Small intestine (tissue), 7 donors: ENCODE measurements at regions not wholly inside any gene's neighbourhood (a gene's known extent, or its start where the extent isn't known, plus 50 kb on each side); places are given as distances from the start of the nearest gene placed in this dataset.

Source experiments
- DNase-seq, 2 donors: peaks; one replicate each; pipeline versions ENCODE4 v3.0.0 to v3.0.0-alpha.2; 2013
- FAIRE-seq: peaks from 2 replicates; lab custom pipeline; 2012; peaks lifted over from hg19 to GRCh38; lab: Jason Lieb, UNC
- H3K27ac ChIP-seq, 3 donors: one replicate each; pipeline ENCODE4 v1.5.1; 2013; ENCODE audit warnings: low read length in 2 of 3, mild to moderate bottlenecking in 2 of 3, control low read depth in 1 of 3, inconsistent platforms in 1 of 3, low read depth in 1 of 3, moderate library complexity in 1 of 3
- H3K27me3 ChIP-seq, 3 donors: one replicate each; pipeline ENCODE4 v1.6.1; 2013; ENCODE audit warnings: low read length in 3 of 3, inconsistent platforms in 1 of 3; ENCODE audit not compliant: control insufficient read depth in 3 of 3, insufficient read depth in 3 of 3
- H3K36me3 ChIP-seq, 3 donors: one replicate each; pipeline ENCODE4 v1.6.1; 2013; ENCODE audit warnings: low read length in 3 of 3, inconsistent platforms in 1 of 3, low read depth in 1 of 3, mild to moderate bottlenecking in 1 of 3, moderate library complexity in 1 of 3; ENCODE audit not compliant: control insufficient read depth in 3 of 3, insufficient read depth in 2 of 3
- H3K4me1 ChIP-seq, 3 donors: one replicate each; pipeline ENCODE4 v1.6.1; 2013; ENCODE audit warnings: low read length in 2 of 3, inconsistent platforms in 1 of 3, low read depth in 1 of 3, mild to moderate bottlenecking in 1 of 3, moderate library complexity in 1 of 3; ENCODE audit not compliant: control insufficient read depth in 3 of 3, insufficient read depth in 2 of 3
- H3K4me3 ChIP-seq, 3 donors: one replicate each; pipeline ENCODE4 v1.5.1; 2013; ENCODE audit warnings: low read length in 3 of 3, control low read depth in 1 of 3, inconsistent platforms in 1 of 3, low read depth in 1 of 3, mild to moderate bottlenecking in 1 of 3, moderate library complexity in 1 of 3
- H3K9me3 ChIP-seq, 2 donors: one replicate each; pipeline ENCODE4 v1.6.1; 2013; ENCODE audit warnings: low read depth in 1 of 2, low read length in 1 of 2; ENCODE audit not compliant: control insufficient read depth in 2 of 2, insufficient read depth in 1 of 2
- WGBS, 3 donors: extraction: QIAGEN DNeasy Blood & Tissue Kit; methylation state at CpG; one replicate each; pipeline ENCODE4 v1.1.7; 2013; 5-methylcytosine and 5-hydroxymethylcytosine counted together
- donor health status: healthy with polysubstance abuse.
- donor health status: control.
- donor health status: control.
- donor health status: Bipolar disorder and iron deficiency.
- donor health status: healthy.

DNA sequence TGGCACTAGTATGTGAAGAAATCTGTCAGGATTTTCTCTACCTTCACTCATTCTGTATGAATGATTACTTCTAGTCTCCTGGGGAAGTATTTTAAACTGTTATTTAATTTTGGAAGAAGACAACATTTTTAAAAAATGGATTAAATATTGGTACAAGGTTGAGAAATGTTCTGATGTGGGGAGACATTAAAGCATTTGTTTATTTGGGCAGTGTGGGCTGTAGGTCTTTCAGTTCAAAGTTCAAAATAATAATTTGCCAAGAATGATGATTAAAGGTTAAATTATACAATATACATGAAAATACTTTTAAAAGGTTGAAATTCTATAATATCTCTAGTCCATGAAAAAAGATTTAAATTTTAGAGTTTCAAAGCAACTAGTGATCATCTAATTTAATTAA is 194.7 kb downstream of the NHLRC3 start:
- H3K36me3 ChIP-seq: no peaks in the 10 kb centered on the region
- no peaks in the 10 kb centered on the region for H3K27me3 ChIP-seq
- FAIRE-seq (no peak), DNase-seq (no peak)
- H3K9me3 ChIP-seq: no peaks in the 10 kb centered on the region
- H3K27ac ChIP-seq: no peak overlapping the region
- H3K4me3 ChIP-seq: no peak overlapping the region
- H3K4me1 ChIP-seq: no peaks in the 10 kb centered on the region

DNA sequence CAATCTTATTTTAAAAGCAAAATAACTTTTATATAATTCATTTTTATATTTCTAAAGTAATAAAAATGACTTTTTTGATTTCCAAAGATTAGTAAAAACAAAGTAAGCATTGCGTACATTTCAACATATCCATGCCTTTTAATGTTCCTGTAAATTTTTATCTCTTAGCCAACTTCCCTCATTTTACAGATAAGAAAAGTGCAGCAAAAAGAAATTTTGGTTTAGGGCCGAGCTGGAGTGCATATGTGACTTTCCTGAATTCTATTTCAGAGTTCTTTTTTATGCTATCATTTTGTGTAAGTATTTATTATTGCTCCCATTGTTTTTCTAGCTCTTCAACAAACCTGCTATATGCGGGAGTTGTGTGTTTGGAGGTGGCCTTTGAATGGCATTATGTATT is 195.3 kb downstream of the NHLRC3 start:
- Histone ChIP-seq H3K9me3 (no peaks in the 10 kb centered on the region), H3K27ac (no peak overlapping the region), H3K4me1 (no peaks in the 10 kb centered on the region), H3K36me3 (no peaks in the 10 kb centered on the region), H3K27me3 (no peaks in the 10 kb centered on the region), H3K4me3 (no peak overlapping the region)
- DNase-seq: no peak
- 74 to 87% (median 78%) methylated on average over 3 of the region's 3 CpGs for WGBS, 3 donors
- FAIRE-seq: no peak

DNA sequence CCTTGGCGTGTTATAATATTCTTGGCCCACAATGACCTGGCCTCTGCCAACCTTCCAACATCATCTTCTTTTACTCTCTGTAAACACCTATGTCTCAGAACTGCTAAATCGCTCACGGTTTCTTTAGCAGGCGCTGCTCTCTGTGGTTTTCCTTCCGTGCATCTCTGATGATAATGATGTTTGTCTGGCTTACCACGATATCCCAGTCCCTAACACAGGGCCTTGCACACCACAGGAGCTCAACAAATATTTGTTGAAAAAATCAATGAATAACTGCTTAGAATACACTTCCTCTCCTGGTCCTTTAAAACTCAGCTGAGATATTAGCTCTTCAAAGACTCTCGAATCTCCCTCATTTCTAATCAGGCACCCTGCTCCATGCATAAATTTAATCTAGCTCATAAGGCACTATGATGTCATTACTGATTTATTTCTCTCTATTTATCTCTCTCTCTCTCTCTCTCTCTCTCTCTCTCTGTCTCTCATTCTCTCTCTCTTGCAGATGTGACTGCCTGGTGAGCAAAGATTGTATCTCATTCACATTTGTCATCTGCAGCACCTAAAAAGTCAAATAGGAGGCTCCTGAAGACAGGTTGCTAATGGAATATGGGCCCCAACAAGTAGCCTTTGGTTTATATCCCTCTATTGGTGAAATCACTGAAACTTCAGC is 206.4 kb downstream of the NHLRC3 start:
- no peak for DNase-seq
- WGBS, 3 donors: 56 to 59% (median 58%) methylated on average over 7 of the region's 7 CpGs
- no peak overlapping the region for H3K4me3 ChIP-seq
- no peak for FAIRE-seq
- no peaks in the 10 kb centered on the region for H3K9me3 ChIP-seq
- H3K27ac ChIP-seq: no peak overlapping the region
- no peaks in the 10 kb centered on the region for H3K4me1 ChIP-seq
- H3K36me3 ChIP-seq: no peaks in the 10 kb centered on the region
- no peaks in the 10 kb centered on the region for H3K27me3 ChIP-seq

DNA sequence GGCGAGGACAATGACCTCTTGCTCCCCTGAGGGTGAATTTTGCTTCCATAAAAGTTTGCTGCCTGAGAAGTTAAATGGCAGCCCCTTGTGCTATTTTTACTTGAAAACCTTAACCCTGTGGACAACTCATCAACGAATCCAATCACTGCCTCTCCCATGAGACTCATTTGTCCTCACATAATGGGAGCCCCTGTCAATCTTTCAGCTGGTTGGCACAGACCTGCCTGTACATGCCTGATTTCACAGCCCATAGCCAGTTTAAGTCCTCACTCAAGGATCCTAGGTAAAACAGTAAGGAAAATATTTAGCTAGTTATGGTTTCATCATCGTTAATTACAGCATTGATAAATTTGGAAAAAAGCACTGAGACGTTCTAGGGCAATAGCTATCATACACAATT is 207.4 kb downstream of the NHLRC3 start:
- Histone ChIP-seq H3K4me3 (no peak overlapping the region), H3K36me3 (no peaks in the 10 kb centered on the region), H3K27me3 (no peaks in the 10 kb centered on the region), H3K27ac (no peak overlapping the region), H3K4me1 (no peaks in the 10 kb centered on the region), H3K9me3 (no peaks in the 10 kb centered on the region)
- DNase-seq (no peak), FAIRE-seq (no peak)
- WGBS, 3 donors: 76 to 80% (median 78%) methylated on average over 4 of the region's 4 CpGs

DNA sequence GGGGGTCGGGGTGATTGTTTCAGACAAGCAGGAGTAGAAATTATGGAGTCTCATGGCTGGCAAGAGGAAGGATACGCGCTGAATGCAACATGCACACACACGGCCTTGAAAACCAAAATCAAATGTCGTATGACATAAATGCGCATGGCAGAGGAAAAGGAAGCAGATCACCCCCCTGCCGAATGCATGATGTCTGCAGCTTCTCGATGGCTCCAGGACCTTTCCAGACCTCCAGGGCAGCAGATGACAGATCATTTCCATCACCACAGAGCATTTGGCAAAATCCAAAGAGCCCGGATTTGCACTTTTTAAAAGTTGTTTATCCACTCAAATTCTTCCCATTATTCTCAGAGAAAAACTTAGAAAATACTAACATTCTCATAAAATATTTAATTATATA is 211.7 kb downstream of the NHLRC3 start:
- 75 to 87% (median 81%) methylated on average over 9 of the region's 9 CpGs for WGBS, 3 donors
- no peaks in the 10 kb centered on the region for H3K36me3 ChIP-seq
- FAIRE-seq (no peak), DNase-seq (no peak)
- H3K4me3 ChIP-seq: no peak overlapping the region
- no peaks in the 10 kb centered on the region for H3K27me3 ChIP-seq
- H3K27ac ChIP-seq: no peak overlapping the region
- H3K4me1 ChIP-seq: no peaks in the 10 kb centered on the region
- no peaks in the 10 kb centered on the region for H3K9me3 ChIP-seq

DNA sequence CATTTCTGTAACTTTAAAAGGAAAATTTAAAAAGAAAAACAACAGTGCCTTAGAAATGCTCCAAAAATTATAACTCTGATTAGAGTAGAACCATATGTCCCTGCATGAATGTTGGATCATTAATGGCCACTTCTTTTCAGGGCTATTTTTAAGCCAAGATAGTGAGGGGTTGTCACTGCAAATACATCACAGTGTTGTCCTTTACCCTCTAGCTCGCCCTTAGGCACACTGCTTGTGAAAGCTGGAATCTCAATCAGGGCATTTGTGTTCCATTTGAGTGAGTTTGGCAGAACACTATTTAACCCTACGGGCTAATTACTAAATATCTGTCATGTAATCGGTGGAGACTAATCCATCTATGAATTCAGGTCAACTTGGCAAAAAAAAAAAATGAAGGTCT is 212.2 kb downstream of the NHLRC3 start:
- H3K27ac ChIP-seq: no peak overlapping the region
- FAIRE-seq: no peak
- H3K27me3 ChIP-seq: no peaks in the 10 kb centered on the region
- no peak overlapping the region for H3K4me3 ChIP-seq
- H3K36me3 ChIP-seq: no peaks in the 10 kb centered on the region
- no peaks in the 10 kb centered on the region for H3K9me3 ChIP-seq
- 60 to 82% (median 79%) methylated on average over 3 of the region's 3 CpGs for WGBS, 3 donors
- H3K4me1 ChIP-seq: no peaks in the 10 kb centered on the region
- no peak for DNase-seq

DNA sequence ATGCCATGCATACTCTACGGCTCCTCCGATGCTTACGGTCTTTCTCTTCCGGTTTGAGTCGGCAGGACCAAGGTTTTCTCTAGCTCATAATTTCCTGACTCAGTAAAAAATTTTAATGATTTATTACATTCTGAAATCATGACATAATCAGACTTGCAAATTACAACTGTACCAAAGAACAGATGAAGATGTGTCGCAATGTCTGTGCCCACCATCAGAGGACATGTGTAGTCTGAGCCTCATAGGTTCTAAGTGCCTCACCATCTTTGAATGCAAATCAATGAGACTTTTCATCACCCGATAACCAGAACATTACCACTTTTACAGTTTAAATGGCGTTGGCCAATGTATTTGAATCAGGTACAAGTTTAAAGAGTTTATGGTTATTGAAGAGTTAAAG is 213.1 kb downstream of the NHLRC3 start:
- Histone ChIP-seq H3K36me3 (no peaks in the 10 kb centered on the region), H3K27me3 (no peaks in the 10 kb centered on the region), H3K4me1 (no peaks in the 10 kb centered on the region), H3K4me3 (no peak overlapping the region), H3K9me3 (no peaks in the 10 kb centered on the region), H3K27ac (no peak overlapping the region)
- DNase-seq: no peak
- WGBS, 3 donors: 91 to 94% (median 94%) methylated on average over 8 of the region's 8 CpGs
- no peak for FAIRE-seq

DNA sequence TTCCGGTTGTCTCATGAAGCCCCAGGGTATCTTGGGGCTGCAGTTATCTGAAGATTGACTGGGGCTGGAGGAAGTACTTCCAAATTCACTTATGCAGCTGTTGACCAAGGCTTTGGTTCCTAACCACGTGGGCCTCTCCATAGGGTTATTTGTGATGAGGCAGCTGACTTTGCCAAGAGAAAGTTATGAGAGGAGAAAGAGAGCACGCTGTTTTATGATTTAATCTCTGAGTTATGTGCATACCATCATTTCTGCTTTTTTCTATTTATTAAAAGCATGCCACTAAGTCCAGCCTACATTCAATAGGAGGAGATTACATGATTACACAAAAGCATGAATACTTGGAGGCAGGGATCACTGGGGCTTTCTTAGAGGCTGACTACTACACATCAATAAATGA is 215.5 kb downstream of the NHLRC3 start:
- no peak for DNase-seq

DNA sequence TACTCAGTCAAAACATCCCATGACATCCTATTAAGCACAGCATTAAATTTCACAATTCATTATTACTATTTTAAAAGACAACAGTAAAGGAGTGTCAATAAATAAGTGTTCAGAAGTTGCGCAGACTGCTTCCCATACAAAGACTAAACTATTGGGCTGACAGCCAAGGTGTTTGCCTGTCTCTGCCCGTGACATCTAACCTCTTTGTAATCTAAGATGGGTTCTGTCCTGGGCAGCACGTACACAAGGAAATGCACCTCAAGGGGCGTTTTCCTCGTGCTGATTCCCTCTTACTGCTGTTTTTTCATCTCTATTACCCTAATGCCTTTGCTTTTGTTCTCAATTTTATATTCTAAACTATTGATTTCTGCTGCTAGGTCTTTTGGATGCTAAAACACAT is 216.3 kb downstream of the NHLRC3 start:
- Histone ChIP-seq H3K9me3 (no peaks in the 10 kb centered on the region), H3K4me3 (no peak overlapping the region), H3K36me3 (no peaks in the 10 kb centered on the region), H3K27ac (no peak overlapping the region), H3K27me3 (no peaks in the 10 kb centered on the region), H3K4me1 (no peaks in the 10 kb centered on the region)
- FAIRE-seq (no peak), DNase-seq (no peak)
- 60 to 62% (median 62%) methylated on average over 5 of the region's 5 CpGs for WGBS, 3 donors

More for the DNA sequence above, 215.5 kb downstream of the NHLRC3 start:
- Histone ChIP-seq H3K36me3 (no peaks in the 10 kb centered on the region), H3K27ac (no peak overlapping the region), H3K27me3 (no peaks in the 10 kb centered on the region), H3K4me3 (no peak overlapping the region), H3K9me3 (no peaks in the 10 kb centered on the region), H3K4me1 (no peaks in the 10 kb centered on the region)
- 36 to 39% (median 37%) methylated on average over 3 of the region's 3 CpGs for WGBS, 3 donors
- FAIRE-seq: no peak
